GM12891 (cell line): ENCODE measurements at regions not wholly inside any gene's neighbourhood (a gene's known extent, or its start where the extent isn't known, plus 50 kb on each side); places are given as distances from the start of the nearest gene placed in this dataset.

Experiments used
- PAX5 ChIP-seq: IDR thresholded peaks from 2 replicates; pipeline ENCODE4 v1.6.1; 2011; ENCODE audit warnings: low read length, moderate library complexity, mild to moderate bottlenecking; ENCODE audit not compliant: insufficient read depth, severe bottlenecking
- POLR2A ChIP-seq: IDR thresholded peaks from 2 replicates; pipeline ENCODE4 v1.6.1; 2011; ENCODE audit warnings: low read depth, low read length, control low read depth
- POLR2AphosphoS5 ChIP-seq: IDR thresholded peaks from 2 replicates; pipeline ENCODE4 v1.6.1; 2011; ENCODE audit warnings: low read depth, low read length, control low read depth
- SPI1 ChIP-seq: IDR thresholded peaks from 2 replicates; pipeline ENCODE4 v1.6.1; 2011; ENCODE audit warnings: low read depth, low read length, control low read depth
- TAF1 ChIP-seq: IDR thresholded peaks from 2 replicates; pipeline ENCODE4 v1.6.1; 2011; ENCODE audit warnings: low read depth, low read length, control low read depth

GRCh38 chr2:118683460-118683859 lies 164.0 kb downstream of the EN1 start:
- TF ChIP-seq PAX5 (no peak), POLR2AphosphoS5 (no peak), TAF1 (no peak), POLR2A (no peak), SPI1 (no peak)
